IPS-20b (cell line): ENCODE measurements at regions not wholly inside any gene's neighbourhood (a gene's known extent, or its start where the extent isn't known, plus 50 kb on each side); places are given as distances from the start of the nearest gene placed in this dataset.

ENCODE experiments used
- H3K27ac ChIP-seq: one replicate; pipeline ENCODE4 v1.5.1; 2013; ENCODE audit warnings: low read length
- H3K27me3 ChIP-seq: 2 replicates; pipeline ENCODE4 v1.6.1; 2013; ENCODE audit warnings: mild to moderate bottlenecking, low read length, inconsistent platforms; ENCODE audit not compliant: insufficient read depth
- H3K36me3 ChIP-seq: 2 replicates; pipeline ENCODE4 v1.6.1; 2013; ENCODE audit warnings: low read depth, mild to moderate bottlenecking, inconsistent platforms, low read length, moderate library complexity; ENCODE audit not compliant: insufficient read depth
- H3K4me1 ChIP-seq: 2 replicates; pipeline ENCODE4 v1.6.1; 2013; ENCODE audit warnings: mild to moderate bottlenecking, control low read depth, inconsistent platforms, low read length, moderate library complexity; ENCODE audit not compliant: insufficient read depth
- H3K4me3 ChIP-seq: 2 replicates; pipeline ENCODE4 v1.5.1; 2013; ENCODE audit warnings: mild to moderate bottlenecking, low read length, inconsistent platforms
- H3K9ac ChIP-seq: 2 replicates; pipeline ENCODE4 v1.6.1; 2013; ENCODE audit warnings: low read depth, mild to moderate bottlenecking, inconsistent platforms, low read length, moderate library complexity
- H3K9me3 ChIP-seq: 2 replicates; pipeline ENCODE4 v1.6.1; 2013; ENCODE audit warnings: mild to moderate bottlenecking, low read depth, low read length, inconsistent platforms; ENCODE audit not compliant: insufficient read depth

DNA sequence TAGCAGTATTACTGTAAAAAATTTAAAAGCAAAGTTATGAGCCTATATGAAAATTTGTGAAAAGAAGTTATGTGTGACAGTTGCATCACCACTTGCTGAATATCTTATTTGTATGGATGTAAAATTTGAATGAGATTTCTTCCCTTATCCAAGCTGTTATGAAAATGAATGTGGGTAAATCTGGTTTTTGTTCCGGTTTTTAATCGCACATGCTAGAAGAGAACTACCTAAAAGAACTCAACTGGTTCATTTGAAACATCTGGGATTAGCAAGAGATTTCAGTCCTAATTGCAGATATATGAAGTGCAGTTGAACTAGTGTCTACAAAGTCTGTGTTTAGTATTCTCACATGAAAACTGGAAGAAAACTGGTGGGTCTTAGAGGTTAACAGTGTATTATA is 467.1 kb upstream of the SPHKAP start:
- H3K27ac ChIP-seq, result no peak overlapping the region
- H3K9ac ChIP-seq, result no peak overlapping the region
- H3K9me3 ChIP-seq, result no peaks in the 10 kb centered on the region
- no peaks in the 10 kb centered on the region for H3K36me3 ChIP-seq
- H3K4me3 ChIP-seq, result no peak overlapping the region
- H3K4me1 ChIP-seq, result no peaks in the 10 kb centered on the region
- no peaks in the 10 kb centered on the region for H3K27me3 ChIP-seq

DNA sequence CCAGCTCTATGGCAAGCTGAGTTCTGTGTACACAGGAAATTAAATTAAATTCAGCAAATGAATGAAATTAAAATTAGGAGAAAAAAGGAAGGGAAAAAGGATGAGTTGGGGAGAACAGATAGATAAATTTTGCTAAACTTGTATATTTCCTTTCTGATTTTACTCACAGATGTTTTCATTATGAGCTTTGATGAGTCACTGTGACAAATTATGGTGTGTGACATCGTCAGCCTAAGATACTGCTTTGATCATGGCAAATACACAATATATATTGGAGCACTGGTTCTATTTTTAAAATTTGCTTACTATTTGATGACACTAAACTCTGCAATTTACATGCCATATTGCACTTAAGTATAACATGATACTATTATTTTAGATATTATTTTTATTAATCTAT is 464.6 kb upstream of the SPHKAP start:
- H3K27ac ChIP-seq, result no peak overlapping the region
- H3K4me3 ChIP-seq, result no peak overlapping the region
- no peaks in the 10 kb centered on the region for H3K9me3 ChIP-seq
- H3K27me3 ChIP-seq, result no peaks in the 10 kb centered on the region
- H3K36me3 ChIP-seq, result no peaks in the 10 kb centered on the region
- H3K4me1 ChIP-seq, result no peaks in the 10 kb centered on the region
- no peak overlapping the region for H3K9ac ChIP-seq

DNA sequence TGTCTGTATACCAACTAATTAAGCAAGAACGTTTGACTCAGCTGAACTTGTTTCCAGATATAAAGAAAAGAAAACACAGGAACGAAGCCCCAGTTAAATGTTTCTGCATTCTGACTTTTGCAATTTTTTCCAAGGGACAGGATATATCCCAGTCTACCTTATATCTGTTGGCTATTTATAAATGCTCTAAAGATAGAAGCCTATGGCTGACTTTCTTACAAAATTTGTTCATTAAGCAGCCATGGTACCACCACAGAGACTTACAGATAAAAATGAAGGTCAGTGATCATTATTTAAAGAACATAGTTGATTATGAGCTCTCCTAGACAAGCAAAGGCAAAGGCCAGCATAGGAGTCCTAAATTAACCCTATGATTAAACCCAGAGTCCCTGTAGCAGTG is 462.7 kb upstream of the SPHKAP start:
- H3K4me3 ChIP-seq, result no peak overlapping the region
- H3K36me3 ChIP-seq, result no peaks in the 10 kb centered on the region
- no peaks in the 10 kb centered on the region for H3K4me1 ChIP-seq
- no peaks in the 10 kb centered on the region for H3K27me3 ChIP-seq
- H3K9ac ChIP-seq, result no peak overlapping the region
- H3K27ac ChIP-seq, result no peak overlapping the region
- H3K9me3 ChIP-seq, result no peaks in the 10 kb centered on the region

DNA sequence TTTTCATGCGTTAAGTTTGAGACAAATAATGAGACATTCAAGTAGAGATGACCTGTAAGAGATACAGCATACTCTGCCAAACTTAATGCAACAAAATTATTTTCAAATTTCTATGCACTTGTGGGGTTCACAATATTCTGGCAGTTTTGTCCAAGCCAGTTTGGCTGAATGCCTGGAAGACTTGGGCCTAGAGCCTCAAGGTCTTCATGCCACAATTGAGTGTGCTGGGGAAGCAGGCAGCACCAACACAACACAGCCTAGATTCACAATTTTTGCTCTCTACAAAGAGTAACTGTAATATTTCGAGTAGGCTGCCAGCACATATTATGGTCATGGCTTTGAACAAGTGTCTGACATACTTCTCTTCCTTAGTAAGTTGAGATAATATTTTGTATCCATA is 461.4 kb upstream of the SPHKAP start:
- no peak overlapping the region for H3K27ac ChIP-seq
- H3K27me3 ChIP-seq, result no peaks in the 10 kb centered on the region
- no peak overlapping the region for H3K4me3 ChIP-seq
- H3K9me3 ChIP-seq, result no peaks in the 10 kb centered on the region
- no peaks in the 10 kb centered on the region for H3K4me1 ChIP-seq
- H3K36me3 ChIP-seq, result no peaks in the 10 kb centered on the region
- H3K9ac ChIP-seq, result no peak overlapping the region

DNA sequence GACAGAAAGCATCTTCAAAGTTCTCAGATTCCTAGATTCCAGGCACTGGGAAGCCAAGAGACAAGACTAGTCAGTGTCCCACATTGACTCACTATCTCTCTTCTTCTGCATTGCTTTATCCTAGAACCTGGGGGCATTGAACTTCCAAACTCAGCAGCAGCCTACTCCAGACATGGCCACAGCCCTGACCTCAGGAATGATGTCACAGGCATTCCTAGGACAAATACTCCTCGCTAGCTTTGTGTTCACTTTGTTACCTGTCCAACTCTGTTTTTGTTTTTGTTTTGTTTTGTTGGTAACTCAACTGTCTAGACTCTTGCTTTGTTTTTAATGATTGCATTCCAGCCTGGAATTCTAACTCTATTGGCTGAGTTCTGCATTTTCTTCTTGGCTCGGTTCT is 449.3 kb upstream of the SPHKAP start:
- Histone ChIP-seq H3K36me3 (no peaks in the 10 kb centered on the region), H3K9me3 (no peaks in the 10 kb centered on the region), H3K27me3 (no peaks in the 10 kb centered on the region), H3K27ac (no peak overlapping the region), H3K9ac (no peak overlapping the region), H3K4me1 (no peaks in the 10 kb centered on the region), H3K4me3 (no peak overlapping the region)

DNA sequence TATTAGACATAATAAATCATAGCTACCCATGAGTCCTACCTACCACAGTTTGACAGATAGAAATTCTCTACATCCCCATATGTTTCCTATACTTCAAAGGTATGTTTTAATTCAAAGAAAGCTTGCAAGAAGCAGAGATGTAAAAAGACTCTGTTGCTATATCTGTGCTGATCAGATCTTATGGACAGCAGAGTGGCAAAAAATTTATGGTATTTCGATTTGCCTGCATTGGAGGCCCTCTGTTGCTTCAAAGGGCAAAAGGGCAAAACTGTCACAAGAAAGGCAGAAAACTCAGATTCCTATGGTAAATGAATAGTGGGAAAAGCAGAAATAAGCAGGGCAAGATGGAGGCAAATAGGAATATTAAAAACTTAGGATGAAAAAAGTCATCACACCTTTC is 447.8 kb upstream of the SPHKAP start:
- no peaks in the 10 kb centered on the region for H3K4me1 ChIP-seq
- no peak overlapping the region for H3K27ac ChIP-seq
- H3K27me3 ChIP-seq, result no peaks in the 10 kb centered on the region
- H3K4me3 ChIP-seq, result no peak overlapping the region
- no peak overlapping the region for H3K9ac ChIP-seq
- no peaks in the 10 kb centered on the region for H3K36me3 ChIP-seq
- H3K9me3 ChIP-seq, result no peaks in the 10 kb centered on the region

DNA sequence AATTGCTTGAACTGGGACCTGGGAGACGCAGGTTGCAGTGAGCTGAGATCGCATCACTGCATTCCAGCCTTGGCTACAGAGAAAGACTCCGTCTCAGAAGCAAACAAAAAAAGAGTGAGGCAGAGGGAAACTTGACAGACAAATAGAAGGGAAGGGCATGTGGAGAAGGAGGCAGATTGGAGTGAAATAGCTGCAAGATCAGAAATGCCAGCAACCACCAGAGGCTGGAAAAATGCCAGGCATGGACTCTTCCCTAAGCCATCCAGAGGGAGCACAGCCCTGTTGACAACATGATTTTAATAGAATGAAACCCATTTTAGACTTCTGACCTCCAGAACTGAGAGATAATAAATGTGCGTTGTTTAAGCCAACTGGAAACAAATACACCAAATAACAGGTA is 447.2 kb upstream of the SPHKAP start:
- Histone ChIP-seq H3K9ac (no peak overlapping the region), H3K36me3 (no peaks in the 10 kb centered on the region), H3K27ac (no peak overlapping the region), H3K4me3 (no peak overlapping the region), H3K27me3 (no peaks in the 10 kb centered on the region), H3K9me3 (no peaks in the 10 kb centered on the region), H3K4me1 (no peaks in the 10 kb centered on the region)

DNA sequence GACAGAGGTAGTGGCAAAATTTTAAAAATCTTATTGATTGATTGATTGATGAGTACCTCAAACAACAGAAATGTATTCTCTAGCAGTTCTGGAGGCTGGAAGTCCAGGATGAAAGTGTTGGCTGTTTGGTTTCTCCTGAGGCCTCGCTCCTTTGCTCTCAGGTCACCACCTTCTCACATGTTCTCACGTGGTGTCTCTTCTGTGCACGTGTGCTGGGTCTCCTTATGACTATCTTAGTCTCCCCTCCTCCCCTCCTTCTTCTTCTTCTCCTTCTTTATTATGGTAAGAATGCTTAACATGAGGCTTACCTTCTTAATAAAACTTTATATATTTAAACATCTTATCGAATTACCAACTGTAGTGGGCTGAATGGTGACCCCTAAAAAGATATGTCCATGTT is 446.0 kb upstream of the SPHKAP start:
- Histone ChIP-seq H3K27me3 (no peaks in the 10 kb centered on the region), H3K36me3 (no peaks in the 10 kb centered on the region), H3K4me3 (no peak overlapping the region), H3K9ac (no peak overlapping the region), H3K27ac (no peak overlapping the region), H3K4me1 (no peaks in the 10 kb centered on the region), H3K9me3 (no peaks in the 10 kb centered on the region)

DNA sequence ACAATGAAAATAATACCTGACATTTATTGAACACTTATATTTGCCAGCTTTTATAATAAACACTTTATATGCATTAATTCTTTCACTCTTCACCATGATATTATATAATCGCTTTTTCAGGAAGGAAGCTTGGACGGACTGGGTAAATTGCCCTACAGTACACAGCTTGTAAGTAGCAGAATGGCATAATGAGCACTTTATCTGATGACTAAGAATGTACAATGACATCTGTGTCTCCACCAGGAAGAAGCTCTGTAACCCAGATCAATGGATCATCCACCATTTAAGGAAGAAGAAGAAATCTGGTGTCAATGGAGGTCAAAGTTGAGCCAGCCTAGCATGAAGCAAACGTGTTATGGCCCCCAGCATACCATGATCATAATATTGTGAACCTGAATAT is 444.0 kb upstream of the SPHKAP start:
- H3K27ac ChIP-seq, result no peak overlapping the region
- no peaks in the 10 kb centered on the region for H3K36me3 ChIP-seq
- H3K9me3 ChIP-seq, result no peaks in the 10 kb centered on the region
- H3K27me3 ChIP-seq, result no peaks in the 10 kb centered on the region
- H3K9ac ChIP-seq, result no peak overlapping the region
- no peaks in the 10 kb centered on the region for H3K4me1 ChIP-seq
- no peak overlapping the region for H3K4me3 ChIP-seq

DNA sequence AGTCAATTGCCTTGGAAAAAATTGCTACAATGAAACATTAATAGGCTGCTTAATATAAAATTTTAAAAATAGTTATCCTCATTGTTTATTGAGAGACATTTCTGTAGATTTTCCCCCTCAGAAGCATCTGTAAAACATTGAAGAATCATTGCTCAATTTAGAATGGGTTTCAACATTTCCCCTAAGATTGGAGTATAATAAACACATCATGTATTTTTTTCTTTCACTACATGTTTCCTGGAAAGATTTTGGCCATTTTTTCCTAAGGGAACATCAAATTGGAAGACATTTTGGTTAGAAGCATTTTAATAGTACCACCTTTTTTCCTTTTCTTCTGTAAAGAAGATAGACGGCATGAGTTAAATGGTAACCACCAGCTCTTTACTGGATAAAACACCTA is 443.2 kb upstream of the SPHKAP start:
- Histone ChIP-seq H3K36me3 (no peaks in the 10 kb centered on the region), H3K4me1 (no peaks in the 10 kb centered on the region), H3K4me3 (no peak overlapping the region), H3K9ac (no peak overlapping the region), H3K9me3 (no peaks in the 10 kb centered on the region), H3K27ac (no peak overlapping the region), H3K27me3 (no peaks in the 10 kb centered on the region)

DNA sequence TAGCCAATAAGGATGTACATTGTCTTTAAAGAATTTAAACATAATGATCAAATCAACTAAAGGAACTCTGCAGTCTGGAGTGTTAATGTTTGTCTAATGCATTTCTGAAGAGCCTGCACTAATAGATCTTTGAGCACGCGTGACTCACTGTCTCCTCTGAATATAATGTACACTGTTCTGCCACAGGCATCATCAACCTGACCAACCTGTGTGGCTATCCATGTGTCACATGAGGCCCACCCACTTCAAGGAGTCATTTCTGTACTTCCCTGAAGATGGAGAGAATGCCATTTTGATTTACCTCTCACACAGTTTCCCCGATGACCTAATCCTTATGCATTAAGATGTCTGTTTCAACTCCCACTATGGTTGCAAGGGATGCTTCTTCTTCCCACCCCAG is 434.0 kb upstream of the SPHKAP start:
- no peak overlapping the region for H3K4me3 ChIP-seq
- H3K4me1 ChIP-seq, result no peaks in the 10 kb centered on the region
- no peak overlapping the region for H3K9ac ChIP-seq
- no peaks in the 10 kb centered on the region for H3K27me3 ChIP-seq
- H3K9me3 ChIP-seq, result no peaks in the 10 kb centered on the region
- H3K27ac ChIP-seq, result no peak overlapping the region
- H3K36me3 ChIP-seq, result no peaks in the 10 kb centered on the region

DNA sequence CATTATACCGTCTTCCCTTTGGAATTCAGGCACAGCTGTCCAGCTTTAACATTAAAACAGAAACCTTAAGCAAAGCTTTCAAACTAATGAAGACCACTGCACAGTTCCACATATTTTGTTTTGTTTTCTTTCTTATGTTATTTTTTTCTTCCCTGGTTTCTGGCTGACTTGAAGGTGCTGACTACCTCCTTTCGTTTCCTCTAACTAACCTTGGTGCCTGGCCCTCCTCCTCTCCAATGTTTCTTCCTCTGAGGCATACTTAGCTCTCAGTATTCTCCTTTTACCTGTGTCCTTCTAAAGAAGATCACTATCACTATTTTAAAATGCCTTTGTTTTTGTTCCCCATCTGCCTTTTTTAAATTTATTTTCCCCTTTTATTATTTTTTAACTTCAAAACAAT is 433.3 kb upstream of the SPHKAP start:
- Histone ChIP-seq H3K9me3 (no peaks in the 10 kb centered on the region), H3K4me1 (no peaks in the 10 kb centered on the region), H3K27me3 (no peaks in the 10 kb centered on the region), H3K9ac (no peak overlapping the region), H3K4me3 (no peak overlapping the region), H3K36me3 (no peaks in the 10 kb centered on the region), H3K27ac (no peak overlapping the region)
